Breast epithelium (tissue), 4 donors: ENCODE measurements at regions not wholly inside any gene's neighbourhood (a gene's known extent, or its start where the extent isn't known, plus 50 kb on each side); places are given as distances from the start of the nearest gene placed in this dataset.

ENCODE experiments used
- DNase-seq, 2 donors: peaks; one replicate each; pipeline ENCODE4 v3.0.0-alpha.2; 2019; ENCODE audit warnings: low spot score in 2 of 2
- H3K27ac ChIP-seq, 2 donors: fragments of 200-600 bp; sonication (generic) in 1 of 2; one replicate each; pipeline ENCODE4 v1.5.1; 2016 to 2019; ENCODE audit warnings: mild to moderate bottlenecking in 1 of 2
- H3K27me3 ChIP-seq, 2 donors: fragments of 200-600 bp; sonication (generic) in 1 of 2; one replicate each; pipeline versions ENCODE4 v1.5.1 to v1.6.0; 2017 to 2019; ENCODE audit warnings: control low read depth in 1 of 2, mild to moderate bottlenecking in 1 of 2
- H3K36me3 ChIP-seq: fragments of 200-600 bp; one replicate; pipeline ENCODE4 v1.5.1; 2019
- H3K4me1 ChIP-seq, 2 donors: fragments of 200-600 bp; sonication (generic); one replicate each; pipeline ENCODE4 v1.5.1; 2016 to 2019; ENCODE audit warnings: control low read depth in 1 of 2
- H3K4me3 ChIP-seq, 3 donors: fragments of 200-600 bp; sonication (generic); 1 replicate in 2 of 3; 2 replicates in 1 of 3; pipeline ENCODE4 v1.5.1; 2016 to 2019; ENCODE audit warnings: mild to moderate bottlenecking in 3 of 3, moderate library complexity in 2 of 3
- H3K9me3 ChIP-seq, 2 donors: fragments of 200-600 bp; sonication (generic) in 1 of 2; one replicate each; pipeline ENCODE4 v1.5.1; 2016 to 2019; ENCODE audit warnings: control low read depth in 1 of 2
- POLR2A ChIP-seq: fragments of 450-650 bp; IDR thresholded peaks from one replicate; pipeline ENCODE4 v1.6.1; 2016; ENCODE audit warnings: antibody characterized with exemption, mild to moderate bottlenecking, moderate library complexity
- POLR2AphosphoS5 ChIP-seq, 3 donors: sonication (generic); formaldehyde crosslinking; IDR thresholded peaks; one replicate each; pipeline ENCODE4 v1.6.1; 2017; ENCODE audit warnings: antibody characterized with exemption in 3 of 3
- intact Hi-C: fragments of 100-400 bp; cut with DNase I; formaldehyde crosslinking; loops from one replicate; pipeline ENCODE4 v1.15.1; 2023; ENCODE audit warnings: low total_unique reads
- TF ChIP-seq, protein P1 (sequence below), 3 donors: fragments of 450-650 bp; IDR thresholded peaks; one replicate each; pipeline ENCODE4 v1.5.1; 2016 to 2017; ENCODE audit warnings: antibody characterized with exemption in 3 of 3, mild to moderate bottlenecking in 3 of 3, moderate library complexity in 3 of 3

GRCh38 chr9:87320146-87320884 lies 177.4 kb upstream of the DAPK1 start:
- intact Hi-C loops = no loop called here
- H3K36me3 ChIP-seq = no peaks in the 10 kb centered on the region
- H3K27me3 ChIP-seq = no peaks in the 10 kb centered on the region
- TF ChIP-seq, protein P1, sequence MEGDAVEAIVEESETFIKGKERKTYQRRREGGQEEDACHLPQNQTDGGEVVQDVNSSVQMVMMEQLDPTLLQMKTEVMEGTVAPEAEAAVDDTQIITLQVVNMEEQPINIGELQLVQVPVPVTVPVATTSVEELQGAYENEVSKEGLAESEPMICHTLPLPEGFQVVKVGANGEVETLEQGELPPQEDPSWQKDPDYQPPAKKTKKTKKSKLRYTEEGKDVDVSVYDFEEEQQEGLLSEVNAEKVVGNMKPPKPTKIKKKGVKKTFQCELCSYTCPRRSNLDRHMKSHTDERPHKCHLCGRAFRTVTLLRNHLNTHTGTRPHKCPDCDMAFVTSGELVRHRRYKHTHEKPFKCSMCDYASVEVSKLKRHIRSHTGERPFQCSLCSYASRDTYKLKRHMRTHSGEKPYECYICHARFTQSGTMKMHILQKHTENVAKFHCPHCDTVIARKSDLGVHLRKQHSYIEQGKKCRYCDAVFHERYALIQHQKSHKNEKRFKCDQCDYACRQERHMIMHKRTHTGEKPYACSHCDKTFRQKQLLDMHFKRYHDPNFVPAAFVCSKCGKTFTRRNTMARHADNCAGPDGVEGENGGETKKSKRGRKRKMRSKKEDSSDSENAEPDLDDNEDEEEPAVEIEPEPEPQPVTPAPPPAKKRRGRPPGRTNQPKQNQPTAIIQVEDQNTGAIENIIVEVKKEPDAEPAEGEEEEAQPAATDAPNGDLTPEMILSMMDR (IDR thresholded peaks at IDR 0.05) = no peak
- no peak overlapping the region for H3K4me3 ChIP-seq
- H3K4me1 ChIP-seq = no peaks in the 10 kb centered on the region
- H3K27ac ChIP-seq = no peak overlapping the region
- no peak for DNase-seq
- H3K9me3 ChIP-seq = peaks cover 0 to 10% of the 10 kb centered on the region in 2 donors

GRCh38 chr9:87322840-87323635 lies 174.6 kb upstream of the DAPK1 start:
- Histone ChIP-seq H3K4me3 (no peak overlapping the region), H3K36me3 (no peaks in the 10 kb centered on the region), H3K27ac (no peak overlapping the region), H3K27me3 (no peaks in the 10 kb centered on the region), H3K4me1 (no peaks in the 10 kb centered on the region), H3K9me3 (no peaks in the 10 kb centered on the region)
- no peak for DNase-seq
- no peak for TF ChIP-seq POLR2AphosphoS5 (IDR thresholded peaks at IDR 0.05)
- TF ChIP-seq POLR2A = no peak
- TF ChIP-seq, protein P1 (IDR thresholded peaks at IDR 0.05) = no peak
- intact Hi-C loops = no loop called here

- DNase-seq = no peak
- no peak for TF ChIP-seq POLR2A
- TF ChIP-seq POLR2AphosphoS5 (IDR thresholded peaks at IDR 0.05) = no peak
- TF ChIP-seq, protein P1 (IDR thresholded peaks at IDR 0.05) = no peak
- Histone ChIP-seq H3K36me3 (no peaks in the 10 kb centered on the region), H3K4me1 (no peaks in the 10 kb centered on the region), H3K27me3 (no peaks in the 10 kb centered on the region), H3K9me3 (no peaks in the 10 kb centered on the region), H3K4me3 (no peak overlapping the region), H3K27ac (peak overlapping the region in 1 of 2 donors; percentile 56)
- intact Hi-C loops = no loop called here
Observed at GRCh38 chr9:87323928-87324327, 173.7 kb upstream of the DAPK1 start.

DNA sequence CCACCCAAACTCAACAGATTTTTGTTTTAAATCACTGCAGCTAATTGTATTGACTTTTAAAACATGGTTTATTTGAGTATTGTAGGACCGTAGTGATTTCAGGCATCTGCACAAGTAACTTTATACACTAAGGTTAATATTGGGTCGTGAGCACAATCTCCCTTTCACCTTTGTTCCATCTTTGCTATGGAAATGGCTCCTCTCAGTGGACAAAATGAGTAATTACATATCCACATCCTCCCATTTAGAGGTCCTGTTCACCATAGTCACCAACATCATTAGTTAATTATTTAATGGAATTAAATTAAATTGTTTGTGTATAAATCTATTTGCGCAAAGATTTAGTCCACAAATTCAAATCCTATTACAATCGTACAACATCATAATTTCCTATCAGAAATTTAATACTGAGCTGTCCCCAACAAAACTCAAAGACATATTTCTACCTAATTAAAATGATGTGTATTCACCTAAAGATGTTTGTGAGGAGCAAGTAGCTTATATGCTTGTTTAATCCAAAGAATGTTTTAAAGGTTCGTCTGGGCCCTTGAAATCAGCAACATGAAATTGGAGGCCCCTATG lies 173.0 kb upstream of the DAPK1 start:
- no peaks in the 10 kb centered on the region for H3K36me3 ChIP-seq
- DNase-seq = no peak
- H3K4me1 ChIP-seq = no peaks in the 10 kb centered on the region
- TF ChIP-seq, protein P1 (IDR thresholded peaks at IDR 0.05) = peak; percentile 85 to 91 (median 89)
- TF ChIP-seq POLR2AphosphoS5 (IDR thresholded peaks at IDR 0.05) = peak in 1 of 3 donors; percentile 22
- TF ChIP-seq POLR2A = no peak
- H3K27ac ChIP-seq = peak overlapping the region in 1 of 2 donors; percentile 27
- no peaks in the 10 kb centered on the region for H3K27me3 ChIP-seq
- intact Hi-C loops = no loop called here
- no peak overlapping the region for H3K4me3 ChIP-seq
- no peaks in the 10 kb centered on the region for H3K9me3 ChIP-seq
